OCI-LY7 (cell line): ENCODE measurements at regions not wholly inside any gene's neighbourhood (a gene's known extent, or its start where the extent isn't known, plus 50 kb on each side); places are given as distances from the start of the nearest gene placed in this dataset.

Experiments
- BruUV-seq: library from RNA; stranded (reverse); fragments of 400-500 nt; replicated peaks from 2 replicates; lab custom pipeline; 2021; lab: Mats Ljungman, UMichigan
- CTCF ChIA-PET: fragments of 300-600 bp; sonication (Branson Sonifier 250); formaldehyde crosslinking; loops from one replicate; lab custom pipeline; 2022; ENCODE audit warnings: antibody characterized with exemption; ENCODE audit not compliant: unreplicated experiment; lab: Charles Lee
- POLR2A ChIA-PET: fragments of 300-600 bp; sonication (Branson Sonifier 250); formaldehyde crosslinking; loops from one replicate; lab custom pipeline; 2022; ENCODE audit warnings: antibody characterized with exemption; lab: Charles Lee
- DNase-seq: peaks from one replicate; pipeline ENCODE4 v3.0.0-alpha.2; 2015; ENCODE audit warnings: low spot score
- H2AFZ ChIP-seq: fragments of 200-600 bp; sonication (generic), shearing (Covaris generic); 2 replicates; pipeline ENCODE4 v1.6.1; 2014; ENCODE audit warnings: mild to moderate bottlenecking, antibody characterized with exemption, low read length, moderate library complexity
- H3K27ac ChIP-seq: fragments of 200-600 bp; sonication (generic); 2 replicates; pipeline ENCODE4 v1.5.1; 2014; ENCODE audit warnings: mixed run types, low read depth, mild to moderate bottlenecking, moderate library complexity, low read length, inconsistent platforms; ENCODE audit not compliant: poor library complexity, severe bottlenecking
- H3K36me3 ChIP-seq: fragments of 200-600 bp; sonication (generic); 2 replicates; pipeline ENCODE4 v1.6.1; 2014; ENCODE audit warnings: mild to moderate bottlenecking, antibody characterized with exemption, low read length, moderate library complexity, mixed read lengths; ENCODE audit not compliant: insufficient read depth
- H3K4me1 ChIP-seq: fragments of 200-600 bp; sonication (generic); 2 replicates; pipeline ENCODE4 v1.5.1; 2014; ENCODE audit warnings: mild to moderate bottlenecking, low read length; ENCODE audit not compliant: insufficient read depth, poor library complexity, severe bottlenecking
- H3K4me2 ChIP-seq: fragments of 200-600 bp; sonication (generic); 2 replicates; pipeline ENCODE4 v1.6.1; 2014; ENCODE audit warnings: mild to moderate bottlenecking, low read length
- H3K4me3 ChIP-seq: fragments of 200-600 bp; sonication (generic); 2 replicates; pipeline ENCODE4 v1.5.1; 2014; ENCODE audit warnings: mild to moderate bottlenecking, low read depth, low read length; ENCODE audit not compliant: poor library complexity, severe bottlenecking
- H3K79me2 ChIP-seq: fragments of 200-600 bp; sonication (generic); 2 replicates; pipeline ENCODE4 v1.6.1; 2016; ENCODE audit warnings: low read depth, mild to moderate bottlenecking, low read length, moderate library complexity, mixed read lengths; ENCODE audit not compliant: insufficient read depth
- H3K9me2 ChIP-seq: fragments of 200-600 bp; sonication (generic); 2 replicates; pipeline ENCODE4 v1.6.1; 2016; ENCODE audit warnings: mild to moderate bottlenecking, low read length, mixed read lengths; ENCODE audit not compliant: insufficient read depth
- H3K9me3 ChIP-seq: fragments of 200-600 bp; sonication (generic); 2 replicates; pipeline ENCODE4 v1.6.1; 2014; ENCODE audit warnings: mild to moderate bottlenecking, mixed run types, low read length, mixed read lengths
- H4K20me1 ChIP-seq: fragments of 200-600 bp; sonication (generic); 2 replicates; pipeline ENCODE4 v1.6.1; 2014; ENCODE audit warnings: mild to moderate bottlenecking, antibody characterized with exemption, low read length, moderate library complexity, mixed read lengths; ENCODE audit not compliant: insufficient read depth
- EZH2phosphoT487 ChIP-seq: fragments of 200-600 bp; sonication (generic); IDR thresholded peaks from 2 replicates; pipeline ENCODE4 v1.6.1; 2018; ENCODE audit warnings: low read depth, borderline replicate concordance, mild to moderate bottlenecking, mixed run types, antibody characterized with exemption, low read length, moderate library complexity, mixed read lengths
- intact Hi-C: fragments of 100-400 bp; cut with micrococcal nuclease; formaldehyde crosslinking; loops from one replicate; pipeline ENCODE4 v1.10.0; 2022; ENCODE audit not compliant: unreplicated experiment
- TF ChIP-seq, protein P1 (sequence below): fragments of 200-600 bp; sonication (generic); conservative IDR thresholded peaks from 2 replicates; pipeline ENCODE4 v1.5.1; 2014; ENCODE audit warnings: mild to moderate bottlenecking, antibody characterized with exemption, low read length, moderate library complexity, mixed read lengths

DNA sequence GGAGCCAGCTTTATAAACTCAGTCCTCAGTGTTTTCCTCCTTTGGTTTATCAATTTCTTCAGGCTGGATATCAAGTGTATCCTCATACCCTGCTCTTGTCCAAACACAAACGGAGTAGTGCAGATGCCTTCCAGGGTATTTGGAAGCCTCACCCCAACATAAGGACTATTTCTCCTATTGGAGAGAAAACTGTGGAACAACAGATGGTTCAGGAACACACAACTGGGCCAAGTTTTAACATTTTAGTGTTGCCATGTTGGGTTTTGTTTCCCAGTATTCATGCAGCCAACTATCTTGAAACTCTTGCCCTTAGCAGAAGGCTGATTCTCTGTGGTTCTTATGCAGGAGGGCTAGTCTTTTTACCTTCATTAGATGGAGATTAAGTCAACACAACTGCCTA lies 398.1 kb downstream of the GABRB3 start:
- Histone ChIP-seq H3K4me3 (no peak overlapping the region), H3K79me2 (no peaks in the 10 kb centered on the region), H4K20me1 (no peaks in the 10 kb centered on the region), H3K36me3 (no peaks in the 10 kb centered on the region), H3K9me2 (no peaks in the 10 kb centered on the region), H3K9me3 (no peaks in the 10 kb centered on the region), H3K27ac (no peak overlapping the region), H2AFZ (no peak overlapping the region), H3K4me2 (no peak overlapping the region), H3K4me1 (no peaks in the 10 kb centered on the region)
- ChIA-PET CTCF (no interaction called here), POLR2A (no interaction called here)
- intact Hi-C loops = no loop called here
- TF ChIP-seq, protein P1, sequence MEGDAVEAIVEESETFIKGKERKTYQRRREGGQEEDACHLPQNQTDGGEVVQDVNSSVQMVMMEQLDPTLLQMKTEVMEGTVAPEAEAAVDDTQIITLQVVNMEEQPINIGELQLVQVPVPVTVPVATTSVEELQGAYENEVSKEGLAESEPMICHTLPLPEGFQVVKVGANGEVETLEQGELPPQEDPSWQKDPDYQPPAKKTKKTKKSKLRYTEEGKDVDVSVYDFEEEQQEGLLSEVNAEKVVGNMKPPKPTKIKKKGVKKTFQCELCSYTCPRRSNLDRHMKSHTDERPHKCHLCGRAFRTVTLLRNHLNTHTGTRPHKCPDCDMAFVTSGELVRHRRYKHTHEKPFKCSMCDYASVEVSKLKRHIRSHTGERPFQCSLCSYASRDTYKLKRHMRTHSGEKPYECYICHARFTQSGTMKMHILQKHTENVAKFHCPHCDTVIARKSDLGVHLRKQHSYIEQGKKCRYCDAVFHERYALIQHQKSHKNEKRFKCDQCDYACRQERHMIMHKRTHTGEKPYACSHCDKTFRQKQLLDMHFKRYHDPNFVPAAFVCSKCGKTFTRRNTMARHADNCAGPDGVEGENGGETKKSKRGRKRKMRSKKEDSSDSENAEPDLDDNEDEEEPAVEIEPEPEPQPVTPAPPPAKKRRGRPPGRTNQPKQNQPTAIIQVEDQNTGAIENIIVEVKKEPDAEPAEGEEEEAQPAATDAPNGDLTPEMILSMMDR = no peak
- no peak for TF ChIP-seq EZH2phosphoT487
- no peak for DNase-seq
- BruUV-seq = no TSS peak

DNA sequence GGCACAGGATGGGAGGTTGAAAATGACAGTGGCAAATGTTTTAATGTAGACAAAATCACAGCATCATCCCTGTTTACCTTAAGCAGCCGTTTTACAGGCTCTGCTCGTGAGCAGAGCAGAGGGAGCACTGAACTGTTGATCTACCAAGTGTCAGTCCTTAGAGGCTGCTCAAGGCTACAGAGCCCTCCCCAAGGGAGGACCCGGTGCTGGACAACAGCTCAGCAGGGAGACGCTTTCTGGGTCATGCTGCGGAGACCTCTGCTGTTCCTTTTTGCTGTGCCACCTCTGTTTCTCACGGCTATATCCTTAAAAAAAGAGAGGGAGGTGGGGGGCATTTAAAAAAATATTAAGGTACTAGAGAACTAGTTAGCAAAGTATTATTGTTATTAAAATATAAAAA lies 400.2 kb downstream of the GABRB3 start:
- Histone ChIP-seq H2AFZ (no peak overlapping the region), H3K4me3 (no peak overlapping the region), H3K9me2 (no peaks in the 10 kb centered on the region), H4K20me1 (no peaks in the 10 kb centered on the region), H3K4me1 (no peaks in the 10 kb centered on the region), H3K4me2 (no peak overlapping the region), H3K9me3 (no peaks in the 10 kb centered on the region), H3K79me2 (no peaks in the 10 kb centered on the region), H3K36me3 (no peaks in the 10 kb centered on the region), H3K27ac (no peak overlapping the region)
- no TSS peak for BruUV-seq
- CTCF ChIA-PET = no interaction called here
- DNase-seq = no peak
- no peak for TF ChIP-seq EZH2phosphoT487
- TF ChIP-seq, protein P1 = no peak
- intact Hi-C loops = no loop called here
- POLR2A ChIA-PET = no interaction called here

DNA sequence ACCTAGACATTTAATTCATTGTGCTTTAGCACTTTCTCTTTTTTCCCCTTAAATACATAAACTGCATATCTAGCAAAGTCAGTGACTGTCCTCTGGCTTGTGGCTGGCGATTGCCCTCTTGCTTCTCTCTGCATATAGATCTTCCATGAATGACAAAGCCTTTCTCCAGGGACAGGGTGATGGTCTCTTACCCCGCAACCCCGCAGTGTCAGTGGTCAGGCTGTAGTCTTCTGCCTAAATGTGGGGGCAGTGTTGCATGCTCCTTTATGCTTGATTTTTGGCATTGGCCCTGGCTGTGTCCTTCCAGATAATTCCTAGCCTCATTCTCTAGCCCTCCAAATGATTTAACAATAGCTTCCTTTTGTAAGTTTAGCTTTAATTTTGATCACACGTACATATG lies 407.8 kb downstream of the GABRB3 start:
- no peak overlapping the region for H3K27ac ChIP-seq
- H4K20me1 ChIP-seq = no peaks in the 10 kb centered on the region
- no peaks in the 10 kb centered on the region for H3K4me1 ChIP-seq
- BruUV-seq = no TSS peak
- no peak overlapping the region for H3K4me3 ChIP-seq
- no peak overlapping the region for H2AFZ ChIP-seq
- H3K36me3 ChIP-seq = no peaks in the 10 kb centered on the region
- ChIA-PET POLR2A (interaction anchor here (0.6 kb wide), 1 partner anchor 764 kb away, joined by 6 read pairs; no protein-coding TSS in a partner anchor), CTCF (no interaction called here)
- H3K9me3 ChIP-seq = no peaks in the 10 kb centered on the region
- intact Hi-C loops = no loop called here
- DNase-seq = no peak
- TF ChIP-seq, protein P1 = no peak
- no peak for TF ChIP-seq EZH2phosphoT487
- no peaks in the 10 kb centered on the region for H3K79me2 ChIP-seq
- no peaks in the 10 kb centered on the region for H3K9me2 ChIP-seq
- H3K4me2 ChIP-seq = no peak overlapping the region
